Neural cell (in vitro differentiated cells): ENCODE measurements at regions not wholly inside any gene's neighbourhood (a gene's known extent, or its start where the extent isn't known, plus 50 kb on each side); places are given as distances from the start of the nearest gene placed in this dataset.

Experiments used
- POLR2AphosphoS5 ChIP-seq: IDR thresholded peaks from 2 replicates; pipeline ENCODE4 v1.6.1; 2012
- RAD21 ChIP-seq: fragments of 450-650 bp; conservative IDR thresholded peaks from 2 replicates; pipeline ENCODE4 v1.6.1; 2014; ENCODE audit warnings: antibody characterized with exemption, mild to moderate bottlenecking, moderate library complexity
- SMC3 ChIP-seq: fragments of 450-650 bp; conservative IDR thresholded peaks from 2 replicates; pipeline ENCODE4 v1.6.1; 2014; ENCODE audit warnings: antibody characterized with exemption, mild to moderate bottlenecking, moderate library complexity; ENCODE audit not compliant: poor library complexity
- TAF1 ChIP-seq: IDR thresholded peaks from 2 replicates; pipeline ENCODE4 v1.6.1; 2012; ENCODE audit warnings: low read depth
- TF ChIP-seq, protein P1 (sequence below): fragments of 450-650 bp; IDR thresholded peaks from 2 replicates; pipeline ENCODE4 v1.5.1; 2014; ENCODE audit warnings: antibody characterized with exemption, mild to moderate bottlenecking, moderate library complexity; ENCODE audit not compliant: poor library complexity, severe bottlenecking

DNA sequence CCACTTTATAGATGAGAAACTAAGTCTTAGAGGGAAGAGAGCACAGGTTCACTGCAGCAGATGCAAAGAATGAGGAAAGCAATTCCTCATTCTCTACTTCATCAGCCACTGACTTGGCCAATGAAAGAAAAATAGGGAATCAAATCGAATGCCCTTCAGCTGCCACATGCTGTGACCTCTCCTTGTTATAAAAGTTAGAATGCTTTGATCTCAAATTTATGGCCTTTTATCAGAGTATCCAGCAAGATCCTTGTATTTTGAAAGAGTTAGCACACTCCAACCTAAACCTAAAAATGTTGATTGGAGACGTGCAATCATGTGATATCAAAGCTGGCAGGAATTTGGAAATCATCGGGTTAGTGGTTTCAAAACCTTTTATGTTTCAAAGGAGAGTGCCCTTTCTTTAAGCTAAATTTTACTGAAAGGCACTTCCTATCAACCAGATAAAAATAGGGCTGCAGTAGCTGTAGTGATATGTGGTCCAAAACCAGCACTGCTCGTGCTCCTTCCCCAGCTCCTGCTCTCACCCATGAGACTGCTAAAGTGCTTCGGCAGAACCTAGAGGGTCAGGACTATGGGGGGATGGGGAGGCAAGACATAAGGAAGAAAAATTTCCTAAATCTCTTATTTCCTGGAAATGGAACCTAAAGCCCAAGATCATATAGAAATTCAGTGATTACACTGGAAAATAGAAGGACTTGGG lies 617.0 kb downstream of the PYDC2 start:
- TF ChIP-seq, protein P1, sequence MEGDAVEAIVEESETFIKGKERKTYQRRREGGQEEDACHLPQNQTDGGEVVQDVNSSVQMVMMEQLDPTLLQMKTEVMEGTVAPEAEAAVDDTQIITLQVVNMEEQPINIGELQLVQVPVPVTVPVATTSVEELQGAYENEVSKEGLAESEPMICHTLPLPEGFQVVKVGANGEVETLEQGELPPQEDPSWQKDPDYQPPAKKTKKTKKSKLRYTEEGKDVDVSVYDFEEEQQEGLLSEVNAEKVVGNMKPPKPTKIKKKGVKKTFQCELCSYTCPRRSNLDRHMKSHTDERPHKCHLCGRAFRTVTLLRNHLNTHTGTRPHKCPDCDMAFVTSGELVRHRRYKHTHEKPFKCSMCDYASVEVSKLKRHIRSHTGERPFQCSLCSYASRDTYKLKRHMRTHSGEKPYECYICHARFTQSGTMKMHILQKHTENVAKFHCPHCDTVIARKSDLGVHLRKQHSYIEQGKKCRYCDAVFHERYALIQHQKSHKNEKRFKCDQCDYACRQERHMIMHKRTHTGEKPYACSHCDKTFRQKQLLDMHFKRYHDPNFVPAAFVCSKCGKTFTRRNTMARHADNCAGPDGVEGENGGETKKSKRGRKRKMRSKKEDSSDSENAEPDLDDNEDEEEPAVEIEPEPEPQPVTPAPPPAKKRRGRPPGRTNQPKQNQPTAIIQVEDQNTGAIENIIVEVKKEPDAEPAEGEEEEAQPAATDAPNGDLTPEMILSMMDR: no peak
- no peak for TF ChIP-seq SMC3
- no peak for TF ChIP-seq TAF1
- no peak for TF ChIP-seq POLR2AphosphoS5
- TF ChIP-seq RAD21: no peak
